ENCODE measurements at regions not wholly inside any gene's neighbourhood (a gene's known extent, or its start where the extent isn't known, plus 50 kb on each side); places are given as distances from the start of the nearest gene placed in this dataset.

GRCh38 chr5:96142184-96142781, 180.6 kb upstream of the ELL2 start:
- Histone ChIP-seq H3F3A (ENCODE audit: insufficient read depth, low read depth) (peaks cover 18% of the 10 kb centered on the region), H3K27ac (no peak overlapping the region), H3K4me2 (no peak overlapping the region), H4K20me1 (ENCODE audit: insufficient read depth) (no peaks in the 10 kb centered on the region), H3K4me1 (replicated peaks; ENCODE audit: insufficient read depth) (peaks cover 43% of the 10 kb centered on the region), H3K9me3 (ENCODE audit: insufficient read depth, low read depth) (peaks cover 6% of the 10 kb centered on the region), H3K36me3 (ENCODE audit: low read depth) (no peaks in the 10 kb centered on the region), H2AFZ (no peak overlapping the region), H3K9me2 (ENCODE audit: insufficient read depth) (no peaks in the 10 kb centered on the region), H3K4me3 (no peak overlapping the region), H3K27me3 (ENCODE audit: insufficient read depth, low read depth) (no peaks in the 10 kb centered on the region), H3K79me2 (ENCODE audit: low read depth) (no peaks in the 10 kb centered on the region)
- no TSS peak for BruUV-seq (replicated peaks)
- intact Hi-C loops (cut with micrococcal nuclease; ENCODE audit: unreplicated experiment): no loop called here
- POLR2A ChIA-PET (ENCODE audit: unreplicated experiment): no interaction called here
- DNase-seq: no peak
- TF ChIP-seq EZH2 (IDR thresholded peaks at IDR 0.05; ENCODE audit: low read depth): no peak
- TF ChIP-seq CTCF (conservative IDR thresholded peaks at IDR 0.05): no peak
- CTCF ChIA-PET: no interaction called here

GRCh38 chr5:96141749-96142148, 180.1 kb upstream of the ELL2 start:
- intact Hi-C loops (cut with micrococcal nuclease; ENCODE audit: unreplicated experiment): no loop called here
- Histone ChIP-seq H3K9me3 (ENCODE audit: insufficient read depth, low read depth) (peaks cover 6% of the 10 kb centered on the region), H3K4me3 (no peak overlapping the region), H4K20me1 (ENCODE audit: insufficient read depth) (no peaks in the 10 kb centered on the region), H3K79me2 (ENCODE audit: low read depth) (no peaks in the 10 kb centered on the region), H2AFZ (no peak overlapping the region), H3F3A (ENCODE audit: insufficient read depth, low read depth) (peaks cover 18% of the 10 kb centered on the region), H3K4me1 (replicated peaks; ENCODE audit: insufficient read depth) (peaks cover 42% of the 10 kb centered on the region), H3K27ac (no peak overlapping the region), H3K4me2 (no peak overlapping the region), H3K9me2 (ENCODE audit: insufficient read depth) (no peaks in the 10 kb centered on the region), H3K27me3 (ENCODE audit: insufficient read depth, low read depth) (no peaks in the 10 kb centered on the region), H3K36me3 (ENCODE audit: low read depth) (no peaks in the 10 kb centered on the region)
- DNase-seq: peak in 1 of 2 experiments; percentile 71
- TF ChIP-seq EZH2 (IDR thresholded peaks at IDR 0.05; ENCODE audit: low read depth) (no peak), CTCF (conservative IDR thresholded peaks at IDR 0.05) (no peak)
- no TSS peak for BruUV-seq (replicated peaks)
- ChIA-PET CTCF (no interaction called here), POLR2A (ENCODE audit: unreplicated experiment) (no interaction called here)

GRCh38 chr5:96140496-96140895, 178.8 kb upstream of the ELL2 start:
- H3F3A ChIP-seq (ENCODE audit: insufficient read depth, low read depth): peaks cover 18% of the 10 kb centered on the region
- peaks cover 6% of the 10 kb centered on the region for H3K9me3 ChIP-seq (ENCODE audit: insufficient read depth, low read depth)
- H3K27ac ChIP-seq: no peak overlapping the region
- no peak overlapping the region for H3K4me3 ChIP-seq
- no TSS peak for BruUV-seq (replicated peaks)
- H3K79me2 ChIP-seq (ENCODE audit: low read depth): no peaks in the 10 kb centered on the region
- H2AFZ ChIP-seq: no peak overlapping the region
- H4K20me1 ChIP-seq (ENCODE audit: insufficient read depth): no peaks in the 10 kb centered on the region
- no peak for DNase-seq
- ChIA-PET CTCF (no interaction called here), POLR2A (ENCODE audit: unreplicated experiment) (no interaction called here)
- no peak overlapping the region for H3K4me2 ChIP-seq
- intact Hi-C loops (cut with micrococcal nuclease; ENCODE audit: unreplicated experiment): no loop called here
- no peaks in the 10 kb centered on the region for H3K27me3 ChIP-seq (ENCODE audit: insufficient read depth, low read depth)
- H3K9me2 ChIP-seq (ENCODE audit: insufficient read depth): no peaks in the 10 kb centered on the region
- no peak for TF ChIP-seq EZH2 (IDR thresholded peaks at IDR 0.05; ENCODE audit: low read depth)
- no peak for TF ChIP-seq CTCF (conservative IDR thresholded peaks at IDR 0.05)
- H3K4me1 ChIP-seq (replicated peaks; ENCODE audit: insufficient read depth): peaks cover 34% of the 10 kb centered on the region
- no peaks in the 10 kb centered on the region for H3K36me3 ChIP-seq (ENCODE audit: low read depth)
